ENCODE measurements at regions not wholly inside any gene's neighbourhood (a gene's known extent, or its start where the extent isn't known, plus 50 kb on each side); places are given as distances from the start of the nearest gene placed in this dataset.

DNA sequence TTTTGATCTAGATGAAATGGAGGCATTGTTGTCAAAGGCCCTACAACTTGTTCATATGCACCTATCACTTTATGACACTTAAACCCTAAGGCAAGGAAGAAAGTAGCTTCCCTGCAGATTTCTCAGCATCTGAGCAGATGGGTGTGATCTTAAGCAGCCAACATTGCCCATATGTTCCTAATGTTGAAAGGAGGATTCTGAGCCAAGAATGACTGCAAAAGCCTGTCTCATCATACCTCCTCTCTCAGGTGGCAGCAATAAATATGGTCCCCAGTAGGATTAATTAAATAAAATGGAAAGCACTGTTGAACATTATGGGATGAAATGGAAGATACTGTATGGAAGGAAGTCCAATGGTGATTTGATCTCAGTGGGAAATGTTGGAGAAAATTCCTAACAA lies 538.1 kb upstream of the MAN1A1 start:
- in situ Hi-C loops (cut with MboI; ENCODE audit: low sequenced_read_pairs) (no loop called here), intact Hi-C loops (cut with micrococcal nuclease) (no loop called here), dilution Hi-C loops (cut with HindIII; ENCODE audit: low sequenced_read_pairs, unreplicated experiment) (no loop called here)
- no peak overlapping the region for H3K14ac ChIP-seq (replicated peaks; ENCODE audit: low read depth, low read length)
- H3K56ac ChIP-seq (ENCODE audit: extremely low read depth, insufficient read depth, low read length), result no peak overlapping the region
- no peak overlapping the region for H2AFZ ChIP-seq (replicated peaks; ENCODE audit: low read length, poor library complexity)
- H2AK9ac ChIP-seq (replicated peaks; ENCODE audit: low read depth, low read length, poor library complexity), result no peak overlapping the region
- no peak overlapping the region for H4K8ac ChIP-seq (ENCODE audit: low read depth in 2 of 2, low read length in 2 of 2)
- ATAC-seq (ENCODE audit: low read depth) (no peak), DNase-seq (no peak)
- H2BK120ac ChIP-seq (ENCODE audit: low read depth, low read length), result no peak overlapping the region
- H3K9me1 ChIP-seq (ENCODE audit: insufficient read depth, low read length), result no peaks in the 10 kb centered on the region
- no peaks in the 10 kb centered on the region for H3K9me3 ChIP-seq (ENCODE audit: control insufficient read depth, insufficient read depth, low read length)
- no peak overlapping the region for H4K91ac ChIP-seq (ENCODE audit: insufficient read depth, low read depth, low read length)
- H4K5ac ChIP-seq (ENCODE audit: low read depth, low read length), result no peak overlapping the region
- H4K20me1 ChIP-seq (ENCODE audit: insufficient read depth, low read length), result no peaks in the 10 kb centered on the region
- H3K18ac ChIP-seq (ENCODE audit: low read depth, low read length), result no peak overlapping the region
- no peaks in the 10 kb centered on the region for H3K36me3 ChIP-seq (ENCODE audit: control insufficient read depth, insufficient read depth, low read length)
- no peaks in the 10 kb centered on the region for H3K79me1 ChIP-seq (ENCODE audit: low read depth in 1 of 2, low read length in 2 of 2)
- no peak overlapping the region for H3K4ac ChIP-seq (ENCODE audit: low read depth, low read length)
- no peak overlapping the region for H2BK5ac ChIP-seq (ENCODE audit: low read depth, low read length, poor library complexity, severe bottlenecking)
- H2BK15ac ChIP-seq (ENCODE audit: low read depth, low read length), result no peak overlapping the region
- BruUV-seq (replicated peaks), result no TSS peak
- H2AK5ac ChIP-seq (ENCODE audit: low read depth, low read length), result no peak overlapping the region
- no peak overlapping the region for H3K9ac ChIP-seq (ENCODE audit: low read depth, low read length)
- TF ChIP-seq, protein P1, sequence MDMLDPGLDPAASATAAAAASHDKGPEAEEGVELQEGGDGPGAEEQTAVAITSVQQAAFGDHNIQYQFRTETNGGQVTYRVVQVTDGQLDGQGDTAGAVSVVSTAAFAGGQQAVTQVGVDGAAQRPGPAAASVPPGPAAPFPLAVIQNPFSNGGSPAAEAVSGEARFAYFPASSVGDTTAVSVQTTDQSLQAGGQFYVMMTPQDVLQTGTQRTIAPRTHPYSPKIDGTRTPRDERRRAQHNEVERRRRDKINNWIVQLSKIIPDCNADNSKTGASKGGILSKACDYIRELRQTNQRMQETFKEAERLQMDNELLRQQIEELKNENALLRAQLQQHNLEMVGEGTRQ (IDR thresholded peaks at IDR 0.05; ENCODE audit: low read depth, low read length), result no peak
- no peak for TF ChIP-seq RFX5 (IDR thresholded peaks at IDR 0.05; ENCODE audit: low read depth, low read length)
- no peak for TF ChIP-seq RAD21 (IDR thresholded peaks at IDR 0.05; ENCODE audit: low read length)
- no peak for TF ChIP-seq RCOR1 (IDR thresholded peaks at IDR 0.05; ENCODE audit: insufficient replicate concordance, low read length)
- TF ChIP-seq MAZ (IDR thresholded peaks at IDR 0.05; ENCODE audit: borderline replicate concordance, low read depth, low read length), result no peak
- no peak for TF ChIP-seq SMC3 (IDR thresholded peaks at IDR 0.05; ENCODE audit: low read depth, low read length)
- TF ChIP-seq, protein P2, sequence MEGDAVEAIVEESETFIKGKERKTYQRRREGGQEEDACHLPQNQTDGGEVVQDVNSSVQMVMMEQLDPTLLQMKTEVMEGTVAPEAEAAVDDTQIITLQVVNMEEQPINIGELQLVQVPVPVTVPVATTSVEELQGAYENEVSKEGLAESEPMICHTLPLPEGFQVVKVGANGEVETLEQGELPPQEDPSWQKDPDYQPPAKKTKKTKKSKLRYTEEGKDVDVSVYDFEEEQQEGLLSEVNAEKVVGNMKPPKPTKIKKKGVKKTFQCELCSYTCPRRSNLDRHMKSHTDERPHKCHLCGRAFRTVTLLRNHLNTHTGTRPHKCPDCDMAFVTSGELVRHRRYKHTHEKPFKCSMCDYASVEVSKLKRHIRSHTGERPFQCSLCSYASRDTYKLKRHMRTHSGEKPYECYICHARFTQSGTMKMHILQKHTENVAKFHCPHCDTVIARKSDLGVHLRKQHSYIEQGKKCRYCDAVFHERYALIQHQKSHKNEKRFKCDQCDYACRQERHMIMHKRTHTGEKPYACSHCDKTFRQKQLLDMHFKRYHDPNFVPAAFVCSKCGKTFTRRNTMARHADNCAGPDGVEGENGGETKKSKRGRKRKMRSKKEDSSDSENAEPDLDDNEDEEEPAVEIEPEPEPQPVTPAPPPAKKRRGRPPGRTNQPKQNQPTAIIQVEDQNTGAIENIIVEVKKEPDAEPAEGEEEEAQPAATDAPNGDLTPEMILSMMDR (conservative IDR thresholded peaks at IDR 0.05; ENCODE audit: low read depth, low read length), result no peak
- no peak for TF ChIP-seq CEBPB (IDR thresholded peaks at IDR 0.05; ENCODE audit: low read depth, low read length)
- TF ChIP-seq POLR2A (IDR thresholded peaks at IDR 0.05; ENCODE audit: low read depth, low read length), result no peak
- ChIA-PET CTCF (no interaction called here), POLR2A (ENCODE audit: unreplicated experiment) (no interaction called here)
- no peak overlapping the region for H2BK20ac ChIP-seq (ENCODE audit: low read depth, low read length)
- no peaks in the 10 kb centered on the region for H3K4me1 ChIP-seq (ENCODE audit: control insufficient read depth, insufficient read depth, low read length)
- no peak overlapping the region for H3K4me3 ChIP-seq (ENCODE audit: insufficient read depth, low read depth, low read length)
- no peaks in the 10 kb centered on the region for H3K27me3 ChIP-seq (ENCODE audit: control insufficient read depth, insufficient read depth, low read length)
- no peak overlapping the region for H3K4me2 ChIP-seq (ENCODE audit: low read depth, low read length)
- H3K27ac ChIP-seq (ENCODE audit: insufficient read depth, low read length), result no peak overlapping the region
- no peak overlapping the region for H3K23ac ChIP-seq (ENCODE audit: low read depth, low read length)

All from IMR-90 (cell line).